Breast epithelium (tissue), 3 donors: ENCODE measurements at regions not wholly inside any gene's neighbourhood (a gene's known extent, or its start where the extent isn't known, plus 50 kb on each side); places are given as distances from the start of the nearest gene placed in this dataset.

ENCODE experiments used
- CTCF ChIP-seq, 3 donors: fragments of 450-650 bp; IDR thresholded peaks; one replicate each; pipeline ENCODE4 v1.5.1; 2016 to 2017; ENCODE audit warnings: antibody characterized with exemption in 3 of 3, mild to moderate bottlenecking in 3 of 3, moderate library complexity in 3 of 3
- POLR2AphosphoS5 ChIP-seq, 3 donors: sonication (generic); formaldehyde crosslinking; IDR thresholded peaks; one replicate each; pipeline ENCODE4 v1.6.1; 2017; ENCODE audit warnings: antibody characterized with exemption in 3 of 3

- TF ChIP-seq CTCF (IDR thresholded peaks at IDR 0.05), result no peak
- TF ChIP-seq POLR2AphosphoS5 (IDR thresholded peaks at IDR 0.05), result no peak
Observed at GRCh38 chr1:88163187-88163586, 520.9 kb upstream of the PKN2 start.
